Panc1 (cell line): ENCODE measurements at regions not wholly inside any gene's neighbourhood (a gene's known extent, or its start where the extent isn't known, plus 50 kb on each side); places are given as distances from the start of the nearest gene placed in this dataset.

Experiments used
- POLR2AphosphoS5 ChIP-seq: IDR thresholded peaks from 2 replicates; pipeline ENCODE4 v1.6.1; 2012; ENCODE audit warnings: mild to moderate bottlenecking, low read depth, low read length, moderate library complexity
- SIN3A ChIP-seq: IDR thresholded peaks from 2 replicates; pipeline ENCODE4 v1.6.1; 2012; ENCODE audit warnings: low read depth, mild to moderate bottlenecking, low read length, moderate library complexity, borderline replicate concordance; ENCODE audit not compliant: insufficient read depth
- TCF7L2 ChIP-seq: IDR thresholded peaks from 2 replicates; pipeline ENCODE4 v1.6.1; 2011; ENCODE audit warnings: mild to moderate bottlenecking, low read depth, low read length, inconsistent platforms
- TF ChIP-seq, protein P1 (sequence below): fragments of 450-650 bp; IDR thresholded peaks from 2 replicates; pipeline ENCODE4 v1.5.1; 2017; ENCODE audit warnings: mild to moderate bottlenecking

GRCh38 chr12:34526946-34527345, 504.6 kb downstream of the ALG10 start:
- TF ChIP-seq, protein P1, sequence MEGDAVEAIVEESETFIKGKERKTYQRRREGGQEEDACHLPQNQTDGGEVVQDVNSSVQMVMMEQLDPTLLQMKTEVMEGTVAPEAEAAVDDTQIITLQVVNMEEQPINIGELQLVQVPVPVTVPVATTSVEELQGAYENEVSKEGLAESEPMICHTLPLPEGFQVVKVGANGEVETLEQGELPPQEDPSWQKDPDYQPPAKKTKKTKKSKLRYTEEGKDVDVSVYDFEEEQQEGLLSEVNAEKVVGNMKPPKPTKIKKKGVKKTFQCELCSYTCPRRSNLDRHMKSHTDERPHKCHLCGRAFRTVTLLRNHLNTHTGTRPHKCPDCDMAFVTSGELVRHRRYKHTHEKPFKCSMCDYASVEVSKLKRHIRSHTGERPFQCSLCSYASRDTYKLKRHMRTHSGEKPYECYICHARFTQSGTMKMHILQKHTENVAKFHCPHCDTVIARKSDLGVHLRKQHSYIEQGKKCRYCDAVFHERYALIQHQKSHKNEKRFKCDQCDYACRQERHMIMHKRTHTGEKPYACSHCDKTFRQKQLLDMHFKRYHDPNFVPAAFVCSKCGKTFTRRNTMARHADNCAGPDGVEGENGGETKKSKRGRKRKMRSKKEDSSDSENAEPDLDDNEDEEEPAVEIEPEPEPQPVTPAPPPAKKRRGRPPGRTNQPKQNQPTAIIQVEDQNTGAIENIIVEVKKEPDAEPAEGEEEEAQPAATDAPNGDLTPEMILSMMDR: no peak
- TF ChIP-seq SIN3A (no peak), POLR2AphosphoS5 (no peak), TCF7L2 (no peak)
